ENCODE measurements at regions not wholly inside any gene's neighbourhood (a gene's known extent, or its start where the extent isn't known, plus 50 kb on each side); places are given as distances from the start of the nearest gene placed in this dataset.

DNA sequence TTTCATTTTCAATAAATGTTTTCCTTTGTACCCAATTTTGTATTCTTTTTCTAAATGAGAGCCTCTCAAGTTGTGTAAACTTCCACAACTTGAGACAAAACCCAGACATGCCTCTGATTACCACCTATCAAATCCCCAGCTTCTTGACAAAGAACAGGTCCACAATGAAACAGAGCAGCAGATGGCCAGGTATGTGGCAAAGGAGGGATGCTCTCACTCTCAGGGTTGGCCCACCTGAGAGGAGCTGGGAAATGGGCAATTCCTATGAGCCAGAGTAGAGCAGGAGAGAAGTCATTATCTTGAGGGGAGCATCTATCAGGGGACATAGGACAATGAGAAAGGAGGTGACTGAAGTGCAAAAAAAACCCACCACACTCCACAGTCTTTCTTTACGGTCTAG is 273.5 kb upstream of the FAM241A start:
- CTCF ChIA-PET (ENCODE audit: low intra/inter-chr PET ratio): interaction anchor here (0.6 kb wide), 1 partner anchor 30 kb away, joined by 6 read pairs; no protein-coding TSS in a partner anchor
- ATAC-seq (no peak), DNase-seq (ENCODE audit: extremely low read depth in 1 of 4, low spot score in 3 of 4) (no peak), FAIRE-seq (no peak)
- H3K79me2 ChIP-seq (ENCODE audit: control insufficient read depth, insufficient read depth, low read length): no peaks in the 10 kb centered on the region
- TF ChIP-seq ZNF384 (IDR thresholded peaks at IDR 0.05; ENCODE audit: low read depth, low read length) (no peak), ZNF263 (CRISPR knock-in tag; IDR thresholded peaks at IDR 0.05; ENCODE audit: borderline replicate concordance) (no peak), BCLAF1 (IDR thresholded peaks at IDR 0.05; ENCODE audit: borderline replicate concordance in 1 of 2, control insufficient read depth in 1 of 2, low read depth in 2 of 2, low read length in 1 of 2) (no peak), SLC30A9 (CRISPR knock-in tag; IDR thresholded peaks at IDR 0.05) (no peak), CCNT2 (IDR thresholded peaks at IDR 0.05; ENCODE audit: borderline replicate concordance, extremely low read depth, insufficient read length, low read depth, low read length) (no peak), HMGXB4 (CRISPR knock-in tag; IDR thresholded peaks at IDR 0.05) (no peak), FOXK2 (conservative IDR thresholded peaks at IDR 0.05 in 1 of 2, IDR thresholded peaks at IDR 0.05 in 1 of 2; ENCODE audit: low read depth in 2 of 2) (no peak), GATA2 (CRISPR knock-in tag; IDR thresholded peaks at IDR 0.05) (no peak), ZNF717 (CRISPR knock-in tag; IDR thresholded peaks at IDR 0.05) (no peak), NFYB (IDR thresholded peaks at IDR 0.05; ENCODE audit: extremely low read depth, insufficient read length) (no peak), ELF1 (tag; IDR thresholded peaks at IDR 0.05) (no peak)
- TF ChIP-seq, protein P1, sequence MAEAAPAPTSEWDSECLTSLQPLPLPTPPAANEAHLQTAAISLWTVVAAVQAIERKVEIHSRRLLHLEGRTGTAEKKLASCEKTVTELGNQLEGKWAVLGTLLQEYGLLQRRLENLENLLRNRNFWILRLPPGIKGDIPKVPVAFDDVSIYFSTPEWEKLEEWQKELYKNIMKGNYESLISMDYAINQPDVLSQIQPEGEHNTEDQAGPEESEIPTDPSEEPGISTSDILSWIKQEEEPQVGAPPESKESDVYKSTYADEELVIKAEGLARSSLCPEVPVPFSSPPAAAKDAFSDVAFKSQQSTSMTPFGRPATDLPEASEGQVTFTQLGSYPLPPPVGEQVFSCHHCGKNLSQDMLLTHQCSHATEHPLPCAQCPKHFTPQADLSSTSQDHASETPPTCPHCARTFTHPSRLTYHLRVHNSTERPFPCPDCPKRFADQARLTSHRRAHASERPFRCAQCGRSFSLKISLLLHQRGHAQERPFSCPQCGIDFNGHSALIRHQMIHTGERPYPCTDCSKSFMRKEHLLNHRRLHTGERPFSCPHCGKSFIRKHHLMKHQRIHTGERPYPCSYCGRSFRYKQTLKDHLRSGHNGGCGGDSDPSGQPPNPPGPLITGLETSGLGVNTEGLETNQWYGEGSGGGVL (CRISPR knock-in tag; IDR thresholded peaks at IDR 0.05): no peak
- no peaks in the 10 kb centered on the region for H3K36me3 ChIP-seq (ENCODE audit: control insufficient read depth, insufficient read depth, low read length)
- POLR2A ChIA-PET: no interaction called here
- H2AFZ ChIP-seq (ENCODE audit: low read depth, low read length): no peak overlapping the region
- no peaks in the 10 kb centered on the region for H4K20me1 ChIP-seq (replicated peaks; ENCODE audit: control insufficient read depth, insufficient read depth, low read length)
- no peak overlapping the region for H3K27ac ChIP-seq (ENCODE audit: extremely low read depth, low read depth, low read length)
- no peaks in the 10 kb centered on the region for H3K4me1 ChIP-seq (replicated peaks in 1 of 2; ENCODE audit: control insufficient read depth in 2 of 2, insufficient read depth in 2 of 2, low read length in 2 of 2)
- intact Hi-C loops (cut with micrococcal nuclease): no loop called here
- no peaks in the 10 kb centered on the region for H3K27me3 ChIP-seq (ENCODE audit: control insufficient read depth in 2 of 2, insufficient read depth in 2 of 2, low read length in 2 of 2)
- BruUV-seq (replicated peaks): no TSS peak
- no peak overlapping the region for H3K4me2 ChIP-seq (ENCODE audit: insufficient read depth, low read length)
- H3K9ac ChIP-seq (ENCODE audit: insufficient read depth in 1 of 2, low read depth in 2 of 2, low read length in 2 of 2): no peak overlapping the region
- WGBS (ENCODE audit: insufficient coverage, low coverage, missing lambda C conversion rate): 8% methylated on average over 1 of the region's 1 CpG
- no peaks in the 10 kb centered on the region for H3K9me1 ChIP-seq (ENCODE audit: control insufficient read depth, insufficient read depth, low read length)
- in situ Hi-C loops (cut with MboI): no loop called here
- H3K4me3 ChIP-seq: no peak overlapping the region
- H3K9me3 ChIP-seq (replicated peaks; ENCODE audit: control insufficient read depth, insufficient read depth, low read depth, low read length): no peaks in the 10 kb centered on the region
